ENCODE measurements at regions not wholly inside any gene's neighbourhood (a gene's known extent, or its start where the extent isn't known, plus 50 kb on each side); places are given as distances from the start of the nearest gene placed in this dataset.

DNA sequence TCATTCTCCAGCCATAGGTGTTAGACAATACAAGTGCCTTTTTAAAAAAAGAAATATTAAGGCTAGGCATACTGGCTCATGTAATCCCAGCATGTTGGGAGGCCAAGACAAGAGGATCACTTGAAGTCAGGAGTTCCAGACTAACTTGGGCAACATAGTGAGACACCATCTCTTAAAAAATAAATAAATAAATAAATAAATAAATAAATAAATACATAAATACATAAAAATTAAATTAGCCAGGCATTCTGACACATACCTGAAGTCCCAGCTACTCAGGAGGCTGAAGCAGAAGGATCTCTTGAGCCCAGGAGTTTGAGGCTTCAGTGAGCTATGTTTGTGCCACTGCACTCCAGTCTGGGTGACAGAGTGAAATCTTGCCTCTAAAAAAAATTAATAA lies 85.8 kb upstream of the ATP1B1 start:
- H3K27ac ChIP-seq (ENCODE audit: low read depth, low read length): no peak overlapping the region
- H4K8ac ChIP-seq (ENCODE audit: low read depth, low read length): no peak overlapping the region
- H3K9ac ChIP-seq (ENCODE audit: low read length): no peak overlapping the region
- no peaks in the 10 kb centered on the region for H3K9me3 ChIP-seq (ENCODE audit: insufficient read depth, low read depth, low read length)
- H2AK5ac ChIP-seq (ENCODE audit: low read length): no peak overlapping the region
- no peaks in the 10 kb centered on the region for H3K79me2 ChIP-seq (ENCODE audit: control insufficient read depth, insufficient read depth, low read length, poor library complexity)
- H3K4me3 ChIP-seq (ENCODE audit: low read depth, low read length): no peak overlapping the region
- H4K91ac ChIP-seq (ENCODE audit: low read depth, low read length): no peak overlapping the region
- H2BK12ac ChIP-seq (ENCODE audit: low read length): no peak overlapping the region
- H3K23ac ChIP-seq (ENCODE audit: low read length): no peak overlapping the region
- no peak overlapping the region for H3K4me2 ChIP-seq (ENCODE audit: low read length)
- H3K27me3 ChIP-seq (ENCODE audit: insufficient read depth, low read length): no peaks in the 10 kb centered on the region
- no peak for DNase-seq
- no peaks in the 10 kb centered on the region for H3K79me1 ChIP-seq (ENCODE audit: low read length)
- no peak overlapping the region for H4K12ac ChIP-seq (ENCODE audit: low read depth, low read length)
- H3K36me3 ChIP-seq (ENCODE audit: control insufficient read depth in 1 of 2, insufficient read depth in 2 of 2, low read length in 2 of 2): no peaks in the 10 kb centered on the region
- H2AFZ ChIP-seq (ENCODE audit: insufficient read depth, low read length, poor library complexity): no peak overlapping the region
- H2BK5ac ChIP-seq (ENCODE audit: low read depth, low read length, poor library complexity): no peak overlapping the region
- no peak overlapping the region for H3K4ac ChIP-seq (ENCODE audit: low read depth, low read length)
- H3K18ac ChIP-seq (ENCODE audit: low read length): no peak overlapping the region
- no peak overlapping the region for H3K14ac ChIP-seq (ENCODE audit: low read length)
- no peak overlapping the region for H2BK120ac ChIP-seq (ENCODE audit: insufficient read depth, low read length, poor library complexity)
- peaks cover 0 to 2% of the 10 kb centered on the region in 2 experiments for H3K4me1 ChIP-seq (ENCODE audit: control insufficient read depth in 1 of 2, insufficient read depth in 2 of 2, low read length in 2 of 2)

DNA sequence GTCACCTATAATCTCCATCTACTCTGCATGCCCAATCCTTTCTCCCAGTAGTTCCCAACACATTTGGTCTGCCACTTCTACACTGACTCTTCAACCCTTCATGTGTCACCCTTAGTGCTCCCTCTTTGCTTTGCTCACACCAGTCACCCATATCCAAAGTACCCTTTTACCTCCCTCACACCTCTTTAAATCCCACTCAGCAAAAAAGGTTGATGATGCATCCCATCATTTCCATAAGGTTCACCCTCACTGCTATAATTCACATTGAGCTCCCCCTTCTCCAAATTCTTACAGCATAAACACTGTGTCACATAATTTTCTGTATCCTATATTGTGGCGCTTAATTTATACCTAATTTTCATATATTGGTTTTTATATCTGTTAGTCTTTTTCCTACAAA lies 83.8 kb upstream of the ATP1B1 start:
- peaks cover 0 to 2% of the 10 kb centered on the region in 2 experiments for H3K4me1 ChIP-seq (ENCODE audit: control insufficient read depth in 1 of 2, insufficient read depth in 2 of 2, low read length in 2 of 2)
- no peak overlapping the region for H2BK5ac ChIP-seq (ENCODE audit: low read depth, low read length, poor library complexity)
- no peak overlapping the region for H2AK5ac ChIP-seq (ENCODE audit: low read length)
- no peaks in the 10 kb centered on the region for H3K36me3 ChIP-seq (ENCODE audit: control insufficient read depth in 1 of 2, insufficient read depth in 2 of 2, low read length in 2 of 2)
- no peak overlapping the region for H3K23ac ChIP-seq (ENCODE audit: low read length)
- H2BK12ac ChIP-seq (ENCODE audit: low read length): no peak overlapping the region
- no peak for DNase-seq
- H4K12ac ChIP-seq (ENCODE audit: low read depth, low read length): no peak overlapping the region
- H3K27ac ChIP-seq (ENCODE audit: low read depth, low read length): no peak overlapping the region
- no peaks in the 10 kb centered on the region for H3K79me1 ChIP-seq (ENCODE audit: low read length)
- H3K79me2 ChIP-seq (ENCODE audit: control insufficient read depth, insufficient read depth, low read length, poor library complexity): no peaks in the 10 kb centered on the region
- no peak overlapping the region for H4K8ac ChIP-seq (ENCODE audit: low read depth, low read length)
- H3K18ac ChIP-seq (ENCODE audit: low read length): no peak overlapping the region
- no peak overlapping the region for H3K14ac ChIP-seq (ENCODE audit: low read length)
- no peaks in the 10 kb centered on the region for H3K27me3 ChIP-seq (ENCODE audit: insufficient read depth, low read length)
- H3K4me2 ChIP-seq (ENCODE audit: low read length): no peak overlapping the region
- H3K9ac ChIP-seq (ENCODE audit: low read length): no peak overlapping the region
- no CpG with 5 or more reads among the region's 1 CpG for WGBS (ENCODE audit: extremely low coverage, insufficient coverage, insufficient read length)
- no peaks in the 10 kb centered on the region for H3K9me3 ChIP-seq (ENCODE audit: insufficient read depth, low read depth, low read length)
- H3K4me3 ChIP-seq (ENCODE audit: low read depth, low read length): no peak overlapping the region
- H3K4ac ChIP-seq (ENCODE audit: low read depth, low read length): no peak overlapping the region
- no peak overlapping the region for H2AFZ ChIP-seq (ENCODE audit: insufficient read depth, low read length, poor library complexity)
- no peak overlapping the region for H2BK120ac ChIP-seq (ENCODE audit: insufficient read depth, low read length, poor library complexity)
- H4K91ac ChIP-seq (ENCODE audit: low read depth, low read length): no peak overlapping the region

DNA sequence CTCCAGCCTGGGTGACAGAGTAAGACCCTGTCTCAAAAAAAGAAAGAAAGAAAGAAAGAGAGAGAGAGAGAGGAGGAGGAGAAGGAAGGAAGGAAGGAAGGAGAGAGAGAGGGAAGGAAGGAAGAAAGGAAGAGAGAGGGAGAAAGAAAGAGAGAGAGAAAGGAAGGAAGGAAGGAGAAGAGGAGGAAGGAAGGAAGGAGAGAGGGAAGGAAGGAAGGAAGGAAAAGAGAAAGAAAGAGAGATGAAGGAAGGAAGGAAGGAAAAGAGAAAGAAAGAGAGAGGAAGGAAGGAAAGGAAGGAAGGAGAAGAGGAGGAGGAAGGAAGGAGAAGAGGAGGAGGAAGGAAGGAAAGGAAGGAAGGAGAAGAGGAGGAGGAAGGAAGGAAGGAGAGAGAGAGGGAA lies 82.2 kb upstream of the ATP1B1 start:
- Histone ChIP-seq H3K9ac (ENCODE audit: low read length) (no peak overlapping the region), H2BK5ac (ENCODE audit: low read depth, low read length, poor library complexity) (no peak overlapping the region), H3K9me3 (ENCODE audit: insufficient read depth, low read depth, low read length) (no peaks in the 10 kb centered on the region), H4K12ac (ENCODE audit: low read depth, low read length) (no peak overlapping the region), H2BK120ac (ENCODE audit: insufficient read depth, low read length, poor library complexity) (no peak overlapping the region), H3K23ac (ENCODE audit: low read length) (no peak overlapping the region), H3K79me1 (ENCODE audit: low read length) (no peaks in the 10 kb centered on the region), H3K27ac (ENCODE audit: low read depth, low read length) (no peak overlapping the region), H4K8ac (ENCODE audit: low read depth, low read length) (no peak overlapping the region), H3K27me3 (ENCODE audit: insufficient read depth, low read length) (no peaks in the 10 kb centered on the region), H3K4ac (ENCODE audit: low read depth, low read length) (no peak overlapping the region), H3K36me3 (ENCODE audit: control insufficient read depth in 1 of 2, insufficient read depth in 2 of 2, low read length in 2 of 2) (no peaks in the 10 kb centered on the region), H2AK5ac (ENCODE audit: low read length) (no peak overlapping the region), H3K18ac (ENCODE audit: low read length) (no peak overlapping the region), H3K14ac (ENCODE audit: low read length) (no peak overlapping the region), H2BK12ac (ENCODE audit: low read length) (no peak overlapping the region), H4K91ac (ENCODE audit: low read depth, low read length) (no peak overlapping the region), H3K4me1 (ENCODE audit: control insufficient read depth in 1 of 2, insufficient read depth in 2 of 2, low read length in 2 of 2) (peaks cover 0 to 3% of the 10 kb centered on the region in 2 experiments), H3K4me3 (ENCODE audit: low read depth, low read length) (no peak overlapping the region), H3K4me2 (ENCODE audit: low read length) (no peak overlapping the region), H2AFZ (ENCODE audit: insufficient read depth, low read length, poor library complexity) (no peak overlapping the region), H3K79me2 (ENCODE audit: control insufficient read depth, insufficient read depth, low read length, poor library complexity) (no peaks in the 10 kb centered on the region)
- DNase-seq: no peak

DNA sequence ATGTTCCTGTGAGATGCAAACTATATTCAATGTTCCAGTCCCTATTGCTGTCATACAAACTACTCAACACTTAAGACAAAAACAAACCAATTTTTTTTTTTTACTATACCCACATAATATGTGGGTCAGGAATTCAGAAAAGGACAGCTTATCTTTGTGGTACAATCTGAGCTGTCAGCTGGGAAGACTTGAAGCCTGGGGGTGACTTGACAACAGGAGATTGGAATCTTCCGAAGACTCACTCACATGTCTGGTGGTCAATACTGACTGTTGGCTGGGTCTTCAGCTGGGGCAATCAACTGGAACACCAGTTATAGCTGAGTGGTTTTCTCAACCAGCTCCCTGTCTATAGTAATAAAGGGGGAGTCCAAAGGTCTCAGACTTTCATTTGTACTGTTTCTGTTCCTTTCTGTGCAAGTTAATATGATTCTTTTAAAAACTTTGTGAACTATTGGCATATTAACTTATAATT lies 81.7 kb upstream of the ATP1B1 start:
- WGBS (ENCODE audit: extremely low coverage, insufficient coverage, insufficient read length): no CpG with 5 or more reads among the region's 1 CpG
- H3K9ac ChIP-seq (ENCODE audit: low read length): no peak overlapping the region
- no peak overlapping the region for H3K14ac ChIP-seq (ENCODE audit: low read length)
- no peak overlapping the region for H3K4ac ChIP-seq (ENCODE audit: low read depth, low read length)
- no peaks in the 10 kb centered on the region for H3K79me2 ChIP-seq (ENCODE audit: control insufficient read depth, insufficient read depth, low read length, poor library complexity)
- no peaks in the 10 kb centered on the region for H3K36me3 ChIP-seq (ENCODE audit: control insufficient read depth in 1 of 2, insufficient read depth in 2 of 2, low read length in 2 of 2)
- no peak overlapping the region for H3K27ac ChIP-seq (ENCODE audit: low read depth, low read length)
- no peaks in the 10 kb centered on the region for H3K9me3 ChIP-seq (ENCODE audit: insufficient read depth, low read depth, low read length)
- H2AK5ac ChIP-seq (ENCODE audit: low read length): no peak overlapping the region
- H3K23ac ChIP-seq (ENCODE audit: low read length): no peak overlapping the region
- peaks cover 0 to 3% of the 10 kb centered on the region in 2 experiments for H3K4me1 ChIP-seq (ENCODE audit: control insufficient read depth in 1 of 2, insufficient read depth in 2 of 2, low read length in 2 of 2)
- H3K4me3 ChIP-seq (ENCODE audit: low read depth, low read length): no peak overlapping the region
- H4K91ac ChIP-seq (ENCODE audit: low read depth, low read length): no peak overlapping the region
- H3K18ac ChIP-seq (ENCODE audit: low read length): no peak overlapping the region
- no peak overlapping the region for H2BK5ac ChIP-seq (ENCODE audit: low read depth, low read length, poor library complexity)
- no peak overlapping the region for H4K8ac ChIP-seq (ENCODE audit: low read depth, low read length)
- no peaks in the 10 kb centered on the region for H3K27me3 ChIP-seq (ENCODE audit: insufficient read depth, low read length)
- no peak overlapping the region for H2AFZ ChIP-seq (ENCODE audit: insufficient read depth, low read length, poor library complexity)
- no peaks in the 10 kb centered on the region for H3K79me1 ChIP-seq (ENCODE audit: low read length)
- no peak overlapping the region for H4K12ac ChIP-seq (ENCODE audit: low read depth, low read length)
- H3K4me2 ChIP-seq (ENCODE audit: low read length): no peak overlapping the region
- peak; percentile 11 to 42 for DNase-seq
- H2BK120ac ChIP-seq (ENCODE audit: insufficient read depth, low read length, poor library complexity): no peak overlapping the region
- H2BK12ac ChIP-seq (ENCODE audit: low read length): no peak overlapping the region
